SK-N-SH treated with all-trans-retinoic acid at 6 μM for 48 hours (cell line): ENCODE measurements at regions not wholly inside any gene's neighbourhood (a gene's known extent, or its start where the extent isn't known, plus 50 kb on each side); places are given as distances from the start of the nearest gene placed in this dataset.

ENCODE experiments used
- ARNTL ChIP-seq: fragments of 450-650 bp; formaldehyde crosslinking; IDR thresholded peaks from 2 replicates; pipeline ENCODE4 v1.5.0; 2020; ENCODE audit warnings: low read depth, mild to moderate bottlenecking, moderate library complexity, borderline replicate concordance
- BACH2 ChIP-seq: fragments of 250-450 bp; sonication (Bioruptor Pico); IDR thresholded peaks from 2 replicates; pipeline ENCODE4 v1.9.0; 2021; ENCODE audit warnings: mild to moderate bottlenecking, borderline replicate concordance
- CREB5 ChIP-seq: fragments of 250-450 bp; sonication (Bioruptor Pico); IDR thresholded peaks from 2 replicates; pipeline ENCODE4 v1.5.1; 2020; ENCODE audit warnings: low read depth, mild to moderate bottlenecking, moderate library complexity
- ISL1 ChIP-seq: fragments of 250-450 bp; sonication (Bioruptor Pico); IDR thresholded peaks from 2 replicates; pipeline ENCODE4 v2.1.2; 2022; ENCODE audit warnings: mild to moderate bottlenecking, moderate library complexity
- OSR1 ChIP-seq: fragments of 250-450 bp; sonication (Bioruptor Pico); IDR thresholded peaks from 2 replicates; pipeline ENCODE4 v1.8.0; 2022; ENCODE audit warnings: moderate library complexity, mild to moderate bottlenecking, inconsistent platforms
- RARB ChIP-seq: fragments of 250-450 bp; sonication (Bioruptor Pico); IDR thresholded peaks from 2 replicates; pipeline ENCODE4 v1.8.0; 2021; ENCODE audit warnings: mild to moderate bottlenecking, moderate library complexity
- SNAI2 ChIP-seq: fragments of 250-450 bp; sonication (Bioruptor Pico); IDR thresholded peaks from 2 replicates; pipeline ENCODE4 v1.5.0; 2020; ENCODE audit warnings: mild to moderate bottlenecking, moderate library complexity
- ZFP3 ChIP-seq: fragments of 250-450 bp; sonication (Bioruptor Pico); IDR thresholded peaks from 2 replicates; pipeline ENCODE4 v1.5.0; 2020; ENCODE audit warnings: mild to moderate bottlenecking, moderate library complexity
- ZFP30 ChIP-seq: fragments of 450-650 bp; formaldehyde crosslinking; IDR thresholded peaks from 2 replicates; pipeline ENCODE4 v1.5.0; 2022; ENCODE audit warnings: mild to moderate bottlenecking, moderate library complexity
- ZNF565 ChIP-seq: fragments of 450-650 bp; formaldehyde crosslinking; conservative IDR thresholded peaks from 2 replicates; pipeline ENCODE4 v1.5.0; 2020; ENCODE audit warnings: low read depth, mild to moderate bottlenecking, moderate library complexity
- TF ChIP-seq, protein P1 (sequence below): fragments of 250-450 bp; sonication (Bioruptor Pico); IDR thresholded peaks from 2 replicates; pipeline ENCODE4 v1.8.0; 2020; ENCODE audit warnings: mild to moderate bottlenecking, moderate library complexity, borderline replicate concordance

- TF ChIP-seq ISL1 (CRISPR knock-in tag): no peak
- no peak for TF ChIP-seq CREB5
- TF ChIP-seq BACH2: no peak
- TF ChIP-seq ZNF565 (CRISPR knock-in tag): no peak
- TF ChIP-seq ZFP3 (CRISPR knock-in tag): no peak
- TF ChIP-seq SNAI2: no peak
- TF ChIP-seq ZFP30 (CRISPR knock-in tag): no peak
- TF ChIP-seq, protein P1, sequence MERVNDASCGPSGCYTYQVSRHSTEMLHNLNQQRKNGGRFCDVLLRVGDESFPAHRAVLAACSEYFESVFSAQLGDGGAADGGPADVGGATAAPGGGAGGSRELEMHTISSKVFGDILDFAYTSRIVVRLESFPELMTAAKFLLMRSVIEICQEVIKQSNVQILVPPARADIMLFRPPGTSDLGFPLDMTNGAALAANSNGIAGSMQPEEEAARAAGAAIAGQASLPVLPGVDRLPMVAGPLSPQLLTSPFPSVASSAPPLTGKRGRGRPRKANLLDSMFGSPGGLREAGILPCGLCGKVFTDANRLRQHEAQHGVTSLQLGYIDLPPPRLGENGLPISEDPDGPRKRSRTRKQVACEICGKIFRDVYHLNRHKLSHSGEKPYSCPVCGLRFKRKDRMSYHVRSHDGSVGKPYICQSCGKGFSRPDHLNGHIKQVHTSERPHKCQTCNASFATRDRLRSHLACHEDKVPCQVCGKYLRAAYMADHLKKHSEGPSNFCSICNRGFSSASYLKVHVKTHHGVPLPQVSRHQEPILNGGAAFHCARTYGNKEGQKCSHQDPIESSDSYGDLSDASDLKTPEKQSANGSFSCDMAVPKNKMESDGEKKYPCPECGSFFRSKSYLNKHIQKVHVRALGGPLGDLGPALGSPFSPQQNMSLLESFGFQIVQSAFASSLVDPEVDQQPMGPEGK (CRISPR knock-in tag): no peak
- no peak for TF ChIP-seq OSR1 (CRISPR knock-in tag)
- no peak for TF ChIP-seq ARNTL (CRISPR knock-in tag)
- no peak for TF ChIP-seq RARB
Observed at GRCh38 chrX:44080083-44080482, 106.9 kb upstream of the NDP start.
